H1 (cell line): ENCODE measurements at regions not wholly inside any gene's neighbourhood (a gene's known extent, or its start where the extent isn't known, plus 50 kb on each side); places are given as distances from the start of the nearest gene placed in this dataset.
"Not testable (repeated sequence)": the region's sequence is repeated elsewhere in the genome, so short reads cannot be mapped to it uniquely, and the experiment has no call there.

Source experiments
- CTCF ChIA-PET: fragments of 300-600 bp; sonication (Branson Sonifier 250); formaldehyde crosslinking; loops from one replicate; lab custom pipeline; 2021; ENCODE audit not compliant: partially characterized antibody; lab: Charles Lee
- POLR2A ChIA-PET: fragments of 300-600 bp; sonication (Branson Sonifier 250); formaldehyde crosslinking; loops from one replicate; lab custom pipeline; 2021; ENCODE audit warnings: inconsistent platforms; ENCODE audit not compliant: partially characterized antibody; lab: Charles Lee
- DNase-seq, 2 experiments: peaks; one replicate each; pipeline versions ENCODE4 v3.0.0 to v3.0.0-alpha.2; 2010 to 2022; ENCODE audit warnings: low spot score in 2 of 2, low read depth in 1 of 2, mixed read lengths in 1 of 2
- FAIRE-seq: peaks from 2 replicates; lab custom pipeline; 2011; peaks lifted over from hg19 to GRCh38; lab: Jason Lieb, UNC
- H2AFZ ChIP-seq: 2 replicates; pipeline ENCODE4 v1.8.1; 2012; ENCODE audit warnings: low read length, inconsistent platforms
- H2AK5ac ChIP-seq: 2 replicates; pipeline ENCODE4 v1.6.1; 2013; ENCODE audit warnings: low read depth, low read length
- H2BK120ac ChIP-seq: replicated peaks from 2 replicates; pipeline ENCODE3; 2013; ENCODE audit warnings: low read depth, low read length, inconsistent platforms
- H2BK12ac ChIP-seq: 2 replicates; pipeline ENCODE4 v1.6.1; 2013; ENCODE audit warnings: low read depth, low read length
- H2BK15ac ChIP-seq: 2 replicates; pipeline ENCODE4 v1.6.1; 2013; ENCODE audit warnings: low read length
- H2BK20ac ChIP-seq: 2 replicates; pipeline ENCODE4 v1.6.1; 2013; ENCODE audit warnings: low read length
- H2BK5ac ChIP-seq: 2 replicates; pipeline ENCODE4 v1.6.1; 2013; ENCODE audit warnings: low read depth, low read length
- H3K14ac ChIP-seq: 2 replicates; pipeline ENCODE4 v1.6.1; 2013; ENCODE audit warnings: inconsistent platforms; ENCODE audit not compliant: insufficient read length
- H3K18ac ChIP-seq: 2 replicates; pipeline ENCODE4 v1.6.1; 2013; ENCODE audit warnings: low read length; ENCODE audit errors: extremely low read depth
- H3K23ac ChIP-seq: 2 replicates; pipeline ENCODE4 v1.6.1; 2013; ENCODE audit warnings: inconsistent platforms; ENCODE audit not compliant: insufficient read length
- H3K23me2 ChIP-seq: 2 replicates; pipeline ENCODE4 v1.6.1; 2013; ENCODE audit warnings: low read depth, low read length
- H3K27ac ChIP-seq: 2 replicates; pipeline ENCODE4 v1.6.1; 2011; ENCODE audit warnings: low read depth, low read length, inconsistent platforms
- H3K27me3 ChIP-seq, 4 experiments: replicated peaks in 1 of 4; 1 replicate in 1 of 4; 2 replicates in 3 of 4; pipeline versions ENCODE4 v1.6.1 to v1.8.1; 2011 to 2013; ENCODE audit warnings: low read length in 3 of 4, mild to moderate bottlenecking in 3 of 4, inconsistent platforms in 2 of 4, mixed read lengths in 2 of 4, moderate library complexity in 1 of 4; ENCODE audit not compliant: control insufficient read depth in 3 of 4, insufficient read depth in 3 of 4; ENCODE audit errors: extremely low read depth in 1 of 4
- H3K36me3 ChIP-seq, 4 experiments: 2 replicates each; pipeline versions ENCODE4 v1.6.1 to v1.8.1; 2011 to 2013; ENCODE audit warnings: mild to moderate bottlenecking in 4 of 4, low read length in 3 of 4, moderate library complexity in 2 of 4, control low read depth in 1 of 4, inconsistent platforms in 1 of 4; ENCODE audit not compliant: insufficient read depth in 4 of 4, control insufficient read depth in 2 of 4
- H3K4ac ChIP-seq: replicated peaks from 2 replicates; pipeline ENCODE3; 2013; ENCODE audit warnings: low read length, low read depth, mixed read lengths, inconsistent platforms; ENCODE audit not compliant: insufficient read length
- H3K4me1 ChIP-seq, 4 experiments: replicated peaks in 1 of 4; 1 replicate in 1 of 4; 2 replicates in 3 of 4; pipeline versions ENCODE4 v1.6.1 to v1.8.1; 2011 to 2013; ENCODE audit warnings: low read length in 3 of 4, inconsistent platforms in 2 of 4, mixed read lengths in 1 of 4; ENCODE audit not compliant: insufficient read depth in 4 of 4, control insufficient read depth in 3 of 4
- H3K4me2 ChIP-seq, 2 experiments: 2 replicates each; pipeline versions ENCODE4 v1.6.1 to v1.8.1; 2011 to 2013; ENCODE audit warnings: low read depth in 2 of 2, low read length in 2 of 2, control low read depth in 1 of 2, inconsistent platforms in 1 of 2, mild to moderate bottlenecking in 1 of 2; ENCODE audit not compliant: insufficient read depth in 1 of 2
- H3K4me3 ChIP-seq, 4 experiments: fragments of 200-600, 300-600 bp in 1 of 4; sonication (generic), shearing (Covaris generic), sonication (Bioruptor Twin) in 1 of 4; 2 replicates each; pipeline versions ENCODE4 v1.5.1 to v1.8.1; 2011 to 2016; ENCODE audit warnings: low read length in 4 of 4, low read depth in 3 of 4, control low read depth in 2 of 4, inconsistent platforms in 2 of 4, mild to moderate bottlenecking in 2 of 4, mixed read lengths in 1 of 4, moderate library complexity in 1 of 4; ENCODE audit not compliant: insufficient read depth in 2 of 4; ENCODE audit errors: extremely low read depth in 1 of 4
- H3K56ac ChIP-seq: replicated peaks from 2 replicates; pipeline ENCODE3; 2013; ENCODE audit warnings: low read depth, mild to moderate bottlenecking, mixed read lengths, low read length, inconsistent platforms; ENCODE audit not compliant: insufficient read length
- H3K79me1 ChIP-seq: 2 replicates; pipeline ENCODE4 v1.6.1; 2013; ENCODE audit warnings: low read depth, low read length, control low read depth
- H3K79me2 ChIP-seq, 2 experiments: 2 replicates each; pipeline versions ENCODE4 v1.6.1 to v1.8.1; 2012 to 2013; ENCODE audit warnings: low read length in 2 of 2, mild to moderate bottlenecking in 2 of 2, inconsistent platforms in 1 of 2; ENCODE audit not compliant: insufficient read depth in 2 of 2, control insufficient read depth in 1 of 2
- H3K9ac ChIP-seq, 4 experiments: replicated peaks in 1 of 4; 1 replicate in 1 of 4; 2 replicates in 3 of 4; pipeline versions ENCODE4 v1.6.1 to v1.8.1; 2011 to 2013; ENCODE audit warnings: low read depth in 3 of 4, low read length in 3 of 4, control low read depth in 2 of 4, mild to moderate bottlenecking in 2 of 4, moderate library complexity in 2 of 4, inconsistent platforms in 1 of 4; ENCODE audit errors: extremely low read depth in 1 of 4
- H3K9me3 ChIP-seq, 2 experiments: 2 replicates each; pipeline versions ENCODE4 v1.6.1 to v1.8.1; 2012 to 2013; ENCODE audit warnings: mild to moderate bottlenecking in 2 of 2, moderate library complexity in 2 of 2, control low read depth in 1 of 2, inconsistent platforms in 1 of 2, low read depth in 1 of 2, low read length in 1 of 2, mixed read lengths in 1 of 2; ENCODE audit not compliant: insufficient read depth in 2 of 2
- H4K20me1 ChIP-seq, 2 experiments: replicated peaks in 1 of 2; 2 replicates each; pipeline versions ENCODE3 to v1.8.1; 2011 to 2013; ENCODE audit warnings: inconsistent platforms in 2 of 2, low read length in 2 of 2, mild to moderate bottlenecking in 1 of 2; ENCODE audit not compliant: insufficient read depth in 2 of 2, control insufficient read depth in 1 of 2
- H4K5ac ChIP-seq: 2 replicates; pipeline ENCODE4 v1.6.1; 2013; ENCODE audit warnings: low read length, low read depth, mixed read lengths, inconsistent platforms; ENCODE audit not compliant: insufficient read length
- H4K8ac ChIP-seq: 2 replicates; pipeline ENCODE4 v1.8.0; 2013; ENCODE audit warnings: mild to moderate bottlenecking, moderate library complexity, low read length, inconsistent platforms; ENCODE audit not compliant: insufficient read depth; ENCODE audit errors: extremely low read depth
- H4K91ac ChIP-seq: replicated peaks from 2 replicates; pipeline ENCODE3; 2013; ENCODE audit warnings: low read length, mixed read lengths, inconsistent platforms; ENCODE audit not compliant: insufficient read length
- WGBS, 2 experiments: shearing (Covaris generic) in 1 of 2; methylation state at CpG; one replicate each; pipeline versions ENCODE4 v1.1.6 to v1.1.7; 2013 to 2015; ENCODE audit warnings: low lambda C conversion rate in 2 of 2, mixed read lengths in 2 of 2, inconsistent platforms in 1 of 2, low coverage in 1 of 2, missing lambda C conversion rate in 1 of 2; ENCODE audit not compliant: insufficient replicate concordance in 2 of 2, insufficient coverage in 1 of 2, insufficient read length in 1 of 2; ENCODE audit errors: extremely low coverage in 1 of 2, missing lambda C conversion rate in 1 of 2; 5-methylcytosine and 5-hydroxymethylcytosine counted together

DNA sequence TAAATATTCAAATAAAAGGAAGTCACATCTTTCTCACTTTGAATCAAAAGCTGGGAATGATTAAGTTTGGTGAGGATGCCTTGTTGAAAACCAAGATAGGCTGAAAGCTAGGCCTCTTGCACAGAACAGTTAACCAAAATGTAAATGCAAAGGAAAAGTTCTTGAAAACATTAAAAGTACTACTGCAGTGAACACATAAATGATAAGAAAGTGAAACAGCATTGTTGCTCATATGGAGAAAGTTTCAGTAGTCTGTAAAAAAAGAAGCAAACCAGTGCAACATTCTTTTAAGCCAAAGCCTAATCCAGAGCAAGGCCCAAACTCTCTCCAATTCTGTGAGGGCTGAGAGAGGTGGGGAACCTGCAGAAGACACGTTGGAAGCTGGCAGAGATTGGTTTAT lies 1281.9 kb downstream of the CDH12 start:
- H4K91ac ChIP-seq, H4K8ac ChIP-seq, H3K27ac ChIP-seq, H2AK5ac ChIP-seq, H3K4me1 ChIP-seq, CTCF ChIA-PET, H3K23me2 ChIP-seq, H3K9ac ChIP-seq, H3K4me2 ChIP-seq, H3K79me1 ChIP-seq, H2BK20ac ChIP-seq, H3K79me2 ChIP-seq, H3K9me3 ChIP-seq, H2AFZ ChIP-seq, DNase-seq, H3K18ac ChIP-seq, H2BK12ac ChIP-seq, POLR2A ChIA-PET, H3K23ac ChIP-seq, H4K20me1 ChIP-seq, H3K4ac ChIP-seq, H3K14ac ChIP-seq, FAIRE-seq, H2BK5ac ChIP-seq, H3K27me3 ChIP-seq, H2BK120ac ChIP-seq, H3K56ac ChIP-seq, H3K4me3 ChIP-seq, H4K5ac ChIP-seq, H2BK15ac ChIP-seq, H3K36me3 ChIP-seq: not testable (repeated sequence)
- 80% methylated on average over 1 of the region's 1 CpG; no CpG with 5 or more reads in 1 of the 2 experiments for WGBS, 2 experiments

DNA sequence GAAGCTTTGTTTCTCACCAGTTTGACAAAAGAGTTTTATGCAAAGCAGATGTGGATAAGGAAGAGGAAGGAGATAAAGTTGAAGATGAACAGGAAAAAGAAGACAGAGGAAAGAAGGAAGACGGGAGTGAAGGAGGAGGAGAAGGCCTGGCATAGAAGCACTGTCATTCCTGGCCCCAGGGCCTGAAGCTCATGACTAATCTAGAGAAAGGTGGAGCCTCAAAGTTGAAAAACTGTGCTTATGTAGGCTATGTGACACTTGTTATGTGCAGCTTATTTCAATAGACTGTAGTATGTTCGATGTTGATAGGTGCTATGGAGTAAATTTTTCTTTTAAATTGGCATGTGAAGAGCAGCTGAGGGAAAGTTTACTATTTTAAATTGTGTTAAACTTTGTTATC lies 1294.0 kb downstream of the CDH12 start:
- H4K20me1 ChIP-seq, H3K23me2 ChIP-seq, CTCF ChIA-PET, H3K9me3 ChIP-seq, H3K56ac ChIP-seq, H2BK120ac ChIP-seq, H2BK12ac ChIP-seq, H3K79me2 ChIP-seq, H3K4ac ChIP-seq, H3K36me3 ChIP-seq, H3K27me3 ChIP-seq, H3K27ac ChIP-seq, H3K9ac ChIP-seq, H3K4me3 ChIP-seq, H2BK20ac ChIP-seq, H4K8ac ChIP-seq, FAIRE-seq, H2BK15ac ChIP-seq, POLR2A ChIA-PET, H4K91ac ChIP-seq, H3K4me1 ChIP-seq, H2AFZ ChIP-seq, H3K4me2 ChIP-seq, H2AK5ac ChIP-seq, H4K5ac ChIP-seq, H2BK5ac ChIP-seq, H3K14ac ChIP-seq, H3K23ac ChIP-seq, DNase-seq, H3K79me1 ChIP-seq, H3K18ac ChIP-seq: not testable (repeated sequence)
- WGBS, 2 experiments = 90% methylated on average over 2 of the region's 2 CpGs; no CpG with 5 or more reads in 1 of the 2 experiments
